ENCODE measurements at regions not wholly inside any gene's neighbourhood (a gene's known extent, or its start where the extent isn't known, plus 50 kb on each side); places are given as distances from the start of the nearest gene placed in this dataset.

DNA sequence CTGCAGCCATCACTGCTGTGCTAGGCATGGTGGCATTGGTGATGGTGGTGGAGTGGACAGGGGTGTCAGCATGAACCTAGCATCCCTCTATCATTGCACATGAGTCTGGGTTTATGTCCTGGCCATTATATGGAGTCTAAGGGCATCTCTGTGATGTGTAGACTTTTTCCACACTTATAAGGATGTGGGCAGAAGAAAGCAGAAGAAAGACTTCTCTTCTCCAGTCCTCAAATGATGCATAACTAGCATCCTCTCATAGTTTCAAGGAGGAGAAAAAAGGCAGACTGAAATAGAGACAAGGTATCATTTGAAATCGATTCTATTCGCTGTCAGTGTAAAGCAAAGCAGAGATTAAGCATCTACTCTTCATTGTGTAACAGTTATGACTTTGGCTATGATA lies 140.0 kb upstream of the ATXN1 start:
- Histone ChIP-seq H3K4me3 (ENCODE audit: control insufficient read depth in 2 of 3, extremely low read depth in 1 of 3, insufficient read depth in 2 of 3, low read depth in 1 of 3, low read length in 3 of 3) (no peak overlapping the region), H3K4me1 (ENCODE audit: control insufficient read depth, extremely low read depth, insufficient read depth, low read length) (no peaks in the 10 kb centered on the region), H3K9me3 (ENCODE audit: control insufficient read depth, low read depth, low read length) (no peaks in the 10 kb centered on the region), H3K27ac (ENCODE audit: control insufficient read depth, insufficient read depth, low read length) (no peak overlapping the region), H2AFZ (ENCODE audit: control insufficient read depth, low read length) (no peak overlapping the region), H3K27me3 (ENCODE audit: control insufficient read depth, extremely low read depth, insufficient read depth, low read length) (peaks cover 10% of the 10 kb centered on the region), H3K9me1 (ENCODE audit: control insufficient read depth, extremely low read depth, insufficient read depth, low read length) (no peaks in the 10 kb centered on the region), H3K79me2 (ENCODE audit: control insufficient read depth, insufficient read depth, low read length) (no peaks in the 10 kb centered on the region), H3K4me2 (ENCODE audit: control insufficient read depth, extremely low read depth, insufficient read depth, low read depth, low read length) (no peak overlapping the region), H4K20me1 (ENCODE audit: control insufficient read depth, extremely low read depth, insufficient read depth, low read length) (no peaks in the 10 kb centered on the region), H3K36me3 (ENCODE audit: control insufficient read depth in 2 of 2, extremely low read depth in 1 of 2, insufficient read depth in 2 of 2, low read length in 2 of 2) (no peaks in the 10 kb centered on the region), H3K9ac (ENCODE audit: control insufficient read depth, extremely low read depth, insufficient read depth, low read length) (no peak overlapping the region)
- no peak for DNase-seq (ENCODE audit: low read depth, low spot score)
- dilution Hi-C loops (cut with MboI; ENCODE audit: extremely low pct_ligation_motif_present, low sequenced_read_pairs), result no loop called here
- no peak for TF ChIP-seq EZH2 (IDR thresholded peaks at IDR 0.05; ENCODE audit: low read length)
- TF ChIP-seq, protein P1, sequence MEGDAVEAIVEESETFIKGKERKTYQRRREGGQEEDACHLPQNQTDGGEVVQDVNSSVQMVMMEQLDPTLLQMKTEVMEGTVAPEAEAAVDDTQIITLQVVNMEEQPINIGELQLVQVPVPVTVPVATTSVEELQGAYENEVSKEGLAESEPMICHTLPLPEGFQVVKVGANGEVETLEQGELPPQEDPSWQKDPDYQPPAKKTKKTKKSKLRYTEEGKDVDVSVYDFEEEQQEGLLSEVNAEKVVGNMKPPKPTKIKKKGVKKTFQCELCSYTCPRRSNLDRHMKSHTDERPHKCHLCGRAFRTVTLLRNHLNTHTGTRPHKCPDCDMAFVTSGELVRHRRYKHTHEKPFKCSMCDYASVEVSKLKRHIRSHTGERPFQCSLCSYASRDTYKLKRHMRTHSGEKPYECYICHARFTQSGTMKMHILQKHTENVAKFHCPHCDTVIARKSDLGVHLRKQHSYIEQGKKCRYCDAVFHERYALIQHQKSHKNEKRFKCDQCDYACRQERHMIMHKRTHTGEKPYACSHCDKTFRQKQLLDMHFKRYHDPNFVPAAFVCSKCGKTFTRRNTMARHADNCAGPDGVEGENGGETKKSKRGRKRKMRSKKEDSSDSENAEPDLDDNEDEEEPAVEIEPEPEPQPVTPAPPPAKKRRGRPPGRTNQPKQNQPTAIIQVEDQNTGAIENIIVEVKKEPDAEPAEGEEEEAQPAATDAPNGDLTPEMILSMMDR (optimal IDR thresholded peaks at IDR 0.05 in 1 of 3, IDR thresholded peaks at IDR 0.05 in 1 of 3, conservative IDR thresholded peaks at IDR 0.05 in 1 of 3; ENCODE audit: extremely low read depth in 1 of 3, insufficient read depth in 2 of 3, low read length in 3 of 3), result no peak
- no peak for FAIRE-seq

DNA sequence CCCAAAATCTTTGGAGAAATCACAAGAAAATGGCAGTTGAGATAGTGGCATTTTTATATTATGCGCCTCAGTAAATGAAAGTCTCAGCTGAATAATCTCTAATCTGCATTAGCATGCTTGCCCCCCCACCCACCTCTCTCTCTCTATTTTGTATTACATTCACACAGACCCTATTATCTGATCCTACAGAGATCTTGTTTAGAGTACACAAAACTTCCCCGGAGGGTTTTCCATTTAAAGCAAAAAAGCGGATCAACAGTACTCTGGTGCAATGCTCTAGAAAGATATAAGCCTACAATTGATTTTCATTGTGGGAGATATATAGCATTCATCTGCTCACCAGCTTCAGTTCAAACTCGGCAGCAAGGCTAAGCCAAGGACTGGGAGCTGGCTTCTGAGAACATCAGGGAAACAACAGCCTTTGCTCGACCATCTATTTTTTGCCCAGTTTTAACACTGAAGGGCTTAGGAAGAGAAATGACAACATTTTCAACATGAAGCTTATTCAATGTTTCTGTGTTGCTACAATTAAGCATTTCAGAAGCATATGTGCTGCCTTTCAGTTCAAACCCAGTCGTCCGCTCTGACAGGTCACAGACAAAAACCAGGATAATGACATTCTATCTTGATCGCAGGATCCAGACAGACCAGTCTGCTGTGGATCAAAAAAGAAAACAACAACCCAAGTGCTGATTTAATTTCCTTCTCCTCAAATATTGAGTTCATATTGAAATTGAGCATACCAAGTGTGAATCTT lies 137.6 kb upstream of the ATXN1 start:
- Histone ChIP-seq H3K9ac (ENCODE audit: control insufficient read depth, extremely low read depth, insufficient read depth, low read length) (no peak overlapping the region), H3K9me3 (ENCODE audit: control insufficient read depth, low read depth, low read length) (no peaks in the 10 kb centered on the region), H2AFZ (ENCODE audit: control insufficient read depth, low read length) (no peak overlapping the region), H3K4me2 (ENCODE audit: control insufficient read depth, extremely low read depth, insufficient read depth, low read depth, low read length) (no peak overlapping the region), H3K4me1 (ENCODE audit: control insufficient read depth, extremely low read depth, insufficient read depth, low read length) (no peaks in the 10 kb centered on the region), H3K36me3 (ENCODE audit: control insufficient read depth in 2 of 2, extremely low read depth in 1 of 2, insufficient read depth in 2 of 2, low read length in 2 of 2) (no peaks in the 10 kb centered on the region), H3K79me2 (ENCODE audit: control insufficient read depth, insufficient read depth, low read length) (no peaks in the 10 kb centered on the region), H3K27ac (ENCODE audit: control insufficient read depth, insufficient read depth, low read length) (no peak overlapping the region), H3K9me1 (ENCODE audit: control insufficient read depth, extremely low read depth, insufficient read depth, low read length) (no peaks in the 10 kb centered on the region), H3K4me3 (ENCODE audit: control insufficient read depth in 2 of 3, extremely low read depth in 1 of 3, insufficient read depth in 2 of 3, low read depth in 1 of 3, low read length in 3 of 3) (no peak overlapping the region), H3K27me3 (ENCODE audit: control insufficient read depth, extremely low read depth, insufficient read depth, low read length) (peaks cover 10% of the 10 kb centered on the region), H4K20me1 (ENCODE audit: control insufficient read depth, extremely low read depth, insufficient read depth, low read length) (no peaks in the 10 kb centered on the region)
- no peak for DNase-seq (ENCODE audit: low read depth, low spot score)
- FAIRE-seq, result no peak
- no peak for TF ChIP-seq EZH2 (IDR thresholded peaks at IDR 0.05; ENCODE audit: low read length)
- TF ChIP-seq, protein P1 (optimal IDR thresholded peaks at IDR 0.05 in 1 of 3, IDR thresholded peaks at IDR 0.05 in 1 of 3, conservative IDR thresholded peaks at IDR 0.05 in 1 of 3; ENCODE audit: extremely low read depth in 1 of 3, insufficient read depth in 2 of 3, low read length in 3 of 3), result no peak
- dilution Hi-C loops (cut with MboI; ENCODE audit: extremely low pct_ligation_motif_present, low sequenced_read_pairs), result no loop called here
